Adrenal gland (tissue), 5 donors: ENCODE measurements at regions not wholly inside any gene's neighbourhood (a gene's known extent, or its start where the extent isn't known, plus 50 kb on each side); places are given as distances from the start of the nearest gene placed in this dataset.

Source experiments
- POLR2A ChIP-seq, 2 donors: fragments of 450-650 bp; IDR thresholded peaks; one replicate each; pipeline ENCODE4 v1.6.1; 2017; ENCODE audit warnings: antibody characterized with exemption in 2 of 2, mild to moderate bottlenecking in 2 of 2, moderate library complexity in 1 of 2
- TF ChIP-seq, protein P1 (sequence below), 6 experiments: fragments of 450-650 bp in 4 of 6; fragments of 200-600 bp in 2 of 6; sonication (generic) in 1 of 6; IDR thresholded peaks; 1 replicate in 5 of 6; 2 replicates in 1 of 6; pipeline versions ENCODE4 v1.5.1 to v1.8.0; 2016 to 2021; ENCODE audit warnings: antibody characterized with exemption in 6 of 6, mild to moderate bottlenecking in 2 of 6, moderate library complexity in 1 of 6
- donor health status: DM: no; HTN: no; CAD: no.

DNA sequence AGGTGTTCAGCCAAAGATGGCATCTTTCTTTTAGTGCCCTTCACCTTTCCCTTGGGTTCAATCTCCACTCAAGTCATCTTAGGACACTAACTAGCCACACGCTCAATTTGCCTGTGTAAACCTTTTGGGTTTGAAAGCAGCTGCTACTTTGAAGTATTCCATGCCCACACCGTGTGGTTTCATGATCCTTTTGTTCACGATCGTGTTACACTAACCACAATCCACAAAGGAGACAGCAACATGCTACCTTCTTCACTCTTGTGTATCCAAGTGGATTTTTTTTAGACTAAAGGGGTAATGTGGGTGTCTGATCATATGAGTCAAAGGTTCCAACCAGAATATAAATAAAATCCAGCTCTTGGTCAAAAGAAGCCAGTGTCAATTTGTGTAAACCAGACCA is 122.7 kb upstream of the FAR2 start:
- TF ChIP-seq, protein P1, sequence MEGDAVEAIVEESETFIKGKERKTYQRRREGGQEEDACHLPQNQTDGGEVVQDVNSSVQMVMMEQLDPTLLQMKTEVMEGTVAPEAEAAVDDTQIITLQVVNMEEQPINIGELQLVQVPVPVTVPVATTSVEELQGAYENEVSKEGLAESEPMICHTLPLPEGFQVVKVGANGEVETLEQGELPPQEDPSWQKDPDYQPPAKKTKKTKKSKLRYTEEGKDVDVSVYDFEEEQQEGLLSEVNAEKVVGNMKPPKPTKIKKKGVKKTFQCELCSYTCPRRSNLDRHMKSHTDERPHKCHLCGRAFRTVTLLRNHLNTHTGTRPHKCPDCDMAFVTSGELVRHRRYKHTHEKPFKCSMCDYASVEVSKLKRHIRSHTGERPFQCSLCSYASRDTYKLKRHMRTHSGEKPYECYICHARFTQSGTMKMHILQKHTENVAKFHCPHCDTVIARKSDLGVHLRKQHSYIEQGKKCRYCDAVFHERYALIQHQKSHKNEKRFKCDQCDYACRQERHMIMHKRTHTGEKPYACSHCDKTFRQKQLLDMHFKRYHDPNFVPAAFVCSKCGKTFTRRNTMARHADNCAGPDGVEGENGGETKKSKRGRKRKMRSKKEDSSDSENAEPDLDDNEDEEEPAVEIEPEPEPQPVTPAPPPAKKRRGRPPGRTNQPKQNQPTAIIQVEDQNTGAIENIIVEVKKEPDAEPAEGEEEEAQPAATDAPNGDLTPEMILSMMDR (IDR thresholded peaks at IDR 0.05), result no peak
- no peak for TF ChIP-seq POLR2A (IDR thresholded peaks at IDR 0.05)
